T-helper 9 cell (primary cell): ENCODE measurements at regions not wholly inside any gene's neighbourhood (a gene's known extent, or its start where the extent isn't known, plus 50 kb on each side); places are given as distances from the start of the nearest gene placed in this dataset.
A peak's percentile ranks its signal among the peaks of the same experiment; 100 is the strongest.

Experiments used
- DNase-seq: peaks from one replicate; pipeline ENCODE4 v3.0.0-alpha.2; 2020

- no peak for DNase-seq
Observed at GRCh38 chr12:126798449-126798848, 1468.5 kb upstream of the TMEM132C start.

GRCh38 chr12:126807312-126807865 lies 1459.6 kb upstream of the TMEM132C start:
- no peak for DNase-seq

DNA sequence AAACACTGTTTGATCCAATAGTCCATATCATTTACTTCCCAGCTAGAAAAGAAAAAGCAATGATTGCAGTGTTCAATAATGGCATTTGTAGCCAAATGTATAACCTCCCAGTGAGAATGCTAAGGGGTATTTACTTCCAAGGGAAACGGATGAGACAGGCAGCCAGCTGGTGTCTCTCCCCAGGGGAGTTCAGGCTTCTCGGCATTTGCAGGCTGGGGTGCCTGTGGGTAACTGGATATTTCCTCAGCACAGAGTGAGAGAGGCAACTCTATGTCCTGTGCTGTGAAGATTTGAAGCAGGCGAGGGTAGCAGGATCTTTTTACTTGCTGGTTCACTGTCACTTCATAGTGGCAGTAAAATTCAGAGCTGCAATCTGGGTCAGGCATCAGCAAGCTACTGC lies 1455.6 kb upstream of the TMEM132C start:
- no peak for DNase-seq

DNA sequence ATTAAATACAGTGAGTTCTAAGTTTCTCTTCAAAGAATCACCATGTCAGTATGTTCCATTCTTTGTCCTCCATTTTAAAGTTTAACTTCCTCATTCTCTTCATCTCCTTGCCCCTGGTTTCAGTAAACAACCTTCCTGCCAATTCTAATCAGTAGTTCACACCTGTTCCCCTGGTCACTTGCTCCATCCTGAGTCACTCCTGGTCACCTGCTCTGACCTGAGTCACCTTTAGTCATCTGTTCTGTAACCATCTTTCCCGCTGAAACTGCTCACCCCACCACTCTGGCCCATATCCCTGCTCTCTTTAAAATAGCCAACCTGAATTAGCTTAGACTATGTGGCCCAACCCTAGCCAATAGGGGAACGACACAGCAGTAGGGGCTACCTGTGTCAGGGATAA lies 1447.4 kb upstream of the TMEM132C start:
- no peak for DNase-seq

- no peak for DNase-seq
Observed at GRCh38 chr12:126830778-126831680, 1435.9 kb upstream of the TMEM132C start.

- no peak for DNase-seq
Observed at GRCh38 chr12:126837697-126838096, 1429.3 kb upstream of the TMEM132C start.

- no peak for DNase-seq
Observed at GRCh38 chr12:126843915-126844669, 1422.9 kb upstream of the TMEM132C start.

DNA sequence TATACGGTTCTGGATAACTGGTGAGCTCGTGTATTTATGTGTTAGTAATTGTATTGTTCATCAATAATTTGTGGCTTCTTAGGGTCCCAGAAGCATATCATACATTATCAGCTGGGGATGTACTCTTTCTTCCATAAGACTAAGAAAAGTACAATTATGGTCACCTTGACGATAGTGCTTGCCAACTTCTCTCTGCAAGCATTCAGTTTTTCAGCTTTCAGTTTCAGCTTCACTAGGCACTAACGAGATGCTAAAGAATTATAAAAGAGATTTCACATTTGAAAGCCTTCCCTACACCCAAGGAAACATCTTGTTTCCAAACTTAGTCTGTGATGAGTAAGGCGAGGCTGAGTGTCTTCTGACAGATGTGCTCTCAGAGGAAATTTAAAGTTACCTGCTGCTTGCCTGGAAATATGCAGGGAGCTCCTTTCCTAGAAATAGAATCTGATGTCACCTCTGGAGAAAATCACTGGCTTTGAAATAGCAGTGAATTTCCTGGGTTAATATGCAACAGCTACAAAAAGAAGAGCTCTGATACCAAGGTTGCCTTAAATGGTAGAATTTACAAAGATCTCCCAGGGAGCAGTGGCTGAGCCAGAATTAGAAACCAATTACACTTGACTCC lies 1419.9 kb upstream of the TMEM132C start:
- no peak for DNase-seq

DNA sequence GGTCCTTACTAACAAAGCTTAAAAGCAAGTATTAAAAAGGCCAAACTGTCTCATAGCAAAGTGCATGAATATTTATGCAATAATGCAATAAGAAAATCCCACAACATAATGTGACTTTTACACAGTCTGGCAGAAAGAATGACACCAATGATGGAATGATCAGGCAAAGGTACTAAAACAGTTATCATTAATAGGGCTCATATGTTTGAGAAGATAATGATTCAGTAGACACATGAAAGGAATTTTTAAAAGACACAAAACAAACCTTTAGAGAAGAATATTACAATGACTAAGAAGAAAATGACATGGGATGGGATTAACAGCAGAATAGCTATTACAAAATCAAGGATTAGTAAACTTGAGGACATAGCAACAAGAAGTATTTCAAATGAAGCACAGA lies 1411.2 kb upstream of the TMEM132C start:
- no peak for DNase-seq

- no peak for DNase-seq
Observed at GRCh38 chr12:126856958-126857357, 1410.0 kb upstream of the TMEM132C start.

DNA sequence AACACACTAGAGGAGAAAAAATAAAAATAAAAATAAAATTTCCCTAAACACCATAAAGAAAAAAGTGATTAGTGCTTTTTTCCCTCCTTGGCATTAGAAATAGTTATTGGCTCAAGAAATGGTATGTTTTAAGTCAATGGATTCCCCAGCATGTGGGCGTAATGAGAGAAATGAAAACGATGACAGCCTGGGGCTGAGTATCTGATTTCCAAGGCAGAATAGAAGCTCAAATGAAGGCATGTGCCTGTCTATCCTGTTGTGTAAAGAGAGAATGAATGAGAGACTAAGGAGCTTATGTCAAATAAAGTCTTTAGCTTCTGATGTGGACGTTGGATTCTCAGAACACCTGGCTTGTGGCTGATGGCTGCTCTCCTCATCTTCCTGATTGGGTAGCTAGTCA lies 1408.4 kb upstream of the TMEM132C start:
- no peak for DNase-seq

DNA sequence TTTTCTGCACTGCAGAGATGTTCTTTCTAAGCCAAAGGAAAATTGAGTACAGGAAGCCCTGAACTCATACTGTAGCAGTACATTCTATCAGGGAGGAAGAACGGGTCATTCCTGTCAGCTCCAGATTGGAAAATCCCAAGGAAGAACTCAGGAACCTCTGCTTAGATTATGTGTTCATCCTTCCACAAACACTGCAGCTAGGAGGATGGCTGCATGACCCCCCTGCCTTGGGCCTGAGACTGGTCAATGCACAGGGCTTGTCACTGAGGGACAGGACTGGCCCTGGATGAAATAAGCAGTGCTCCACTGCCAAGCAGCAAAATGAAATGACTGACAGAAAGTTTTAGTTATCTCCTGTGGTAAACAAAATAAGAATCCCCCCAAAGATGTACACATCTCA lies 1406.8 kb upstream of the TMEM132C start:
- no peak for DNase-seq

- no peak for DNase-seq
Observed at GRCh38 chr12:126862500-126862899, 1404.5 kb upstream of the TMEM132C start.

DNA sequence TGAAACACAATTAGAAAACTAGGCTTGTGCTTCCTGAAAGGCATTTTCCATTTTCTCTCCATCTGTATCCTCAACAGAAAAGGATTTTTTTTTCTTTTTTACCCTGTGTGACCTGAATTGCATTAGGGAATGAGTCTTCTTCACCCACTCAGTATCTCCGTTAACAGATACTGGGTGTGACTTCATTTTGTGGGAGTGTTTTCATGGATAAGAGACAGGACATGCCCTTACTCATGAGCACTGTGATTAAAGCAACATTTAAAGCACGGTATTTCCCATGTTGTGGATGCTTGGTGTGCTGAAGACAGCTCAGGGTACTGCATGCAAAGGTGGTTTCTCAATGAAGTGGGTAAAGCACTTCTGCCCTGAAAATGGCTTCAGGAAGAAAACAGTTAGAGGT lies 1397.3 kb upstream of the TMEM132C start:
- no peak for DNase-seq

DNA sequence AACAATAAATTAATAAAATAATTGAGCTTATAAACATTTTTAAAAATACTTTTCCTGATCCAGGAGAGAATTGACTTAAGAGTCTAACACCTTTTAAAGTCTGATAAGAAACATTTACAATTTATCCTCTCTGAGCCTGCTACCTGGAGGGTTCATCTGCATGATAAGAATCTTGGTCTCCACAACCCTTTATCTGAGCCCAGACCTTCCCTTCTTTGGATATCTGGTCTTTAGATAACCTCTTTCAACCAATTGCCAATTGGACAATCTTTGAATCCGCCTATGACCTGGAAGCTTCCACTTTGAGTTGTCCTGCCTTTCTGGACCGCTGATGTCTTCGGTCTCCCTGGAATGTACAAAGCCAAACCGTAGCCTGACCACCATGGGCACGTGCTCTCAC lies 1393.3 kb upstream of the TMEM132C start:
- no peak for DNase-seq

GRCh38 chr12:126874427-126875026 lies 1392.4 kb upstream of the TMEM132C start:
- peak; percentile 66 for DNase-seq

DNA sequence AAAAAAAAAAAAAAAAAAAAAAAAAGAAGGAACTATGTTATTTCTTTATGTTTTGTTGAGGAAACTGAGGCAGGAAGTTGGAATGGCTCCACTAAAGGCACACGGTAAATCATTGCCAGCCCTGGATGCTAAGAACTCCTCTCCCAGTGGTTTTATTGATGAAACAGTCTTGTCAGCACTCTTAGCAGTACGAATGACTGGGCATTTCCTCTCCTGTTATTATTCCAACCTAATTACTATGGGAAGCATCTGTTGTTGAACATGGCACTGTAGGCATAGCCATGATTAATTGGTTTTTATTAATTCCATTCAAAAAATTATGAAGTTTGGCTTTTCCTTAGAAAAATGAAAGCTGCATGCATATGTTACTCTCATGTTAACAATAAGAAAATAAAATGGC lies 1387.1 kb upstream of the TMEM132C start:
- no peak for DNase-seq

GRCh38 chr12:126883697-126884096 lies 1383.3 kb upstream of the TMEM132C start:
- no peak for DNase-seq

GRCh38 chr12:126889501-126889900 lies 1377.5 kb upstream of the TMEM132C start:
- DNase-seq, result no peak

DNA sequence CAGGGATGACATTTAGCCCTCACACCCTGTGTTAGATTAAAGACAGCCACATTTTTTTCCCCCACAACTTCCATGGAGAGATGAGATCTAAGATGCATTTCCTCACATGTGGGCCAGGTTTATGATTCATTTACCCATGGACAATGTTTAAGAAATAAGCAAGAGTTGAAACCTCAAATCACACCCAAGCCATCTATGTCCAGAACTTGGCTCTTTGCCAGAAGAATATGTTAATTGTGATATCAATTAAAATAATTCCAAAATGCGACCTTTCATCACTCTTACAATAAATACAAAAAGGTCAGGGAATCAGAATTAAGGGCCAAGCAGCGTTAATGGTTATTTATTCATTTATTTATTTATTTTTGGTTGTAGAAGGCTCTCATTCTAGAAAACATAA lies 1376.9 kb upstream of the TMEM132C start:
- no peak for DNase-seq

DNA sequence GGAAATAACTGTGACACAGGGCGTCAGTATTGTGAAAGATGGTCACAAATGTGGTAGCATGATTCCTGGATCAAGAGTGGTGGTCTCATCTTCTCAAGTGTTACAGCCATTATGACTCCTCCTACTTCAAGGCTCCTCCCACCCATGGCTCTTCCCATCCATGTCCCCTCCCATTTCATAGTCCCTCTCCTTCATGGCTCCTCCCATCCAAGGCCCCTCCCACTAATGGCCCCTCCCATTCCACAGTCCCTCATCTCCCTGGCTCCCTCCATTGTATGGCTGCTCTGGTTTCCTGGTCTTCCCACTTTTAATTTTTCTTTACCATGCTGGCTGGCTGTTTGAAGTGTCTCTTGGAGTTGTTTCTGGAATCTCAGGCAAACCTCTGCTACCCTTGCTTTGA lies 1375.2 kb upstream of the TMEM132C start:
- DNase-seq, result no peak

- DNase-seq, result no peak
Observed at GRCh38 chr12:126895951-126896913, 1370.7 kb upstream of the TMEM132C start.
